GM12878 (cell line): ENCODE measurements at regions not wholly inside any gene's neighbourhood (a gene's known extent, or its start where the extent isn't known, plus 50 kb on each side); places are given as distances from the start of the nearest gene placed in this dataset.

ENCODE experiments used
- MEF2A ChIP-seq: IDR thresholded peaks from 2 replicates; pipeline ENCODE4 v1.6.1; 2011; ENCODE audit warnings: low read depth, mild to moderate bottlenecking, low read length, moderate library complexity; ENCODE audit not compliant: insufficient read depth
- POLR2A ChIP-seq: IDR thresholded peaks from 2 replicates; pipeline ENCODE4 v1.6.1; 2011; ENCODE audit warnings: low read depth, mild to moderate bottlenecking, low read length
- POLR2AphosphoS5 ChIP-seq: IDR thresholded peaks from 2 replicates; pipeline ENCODE4 v1.6.1; 2011; ENCODE audit warnings: mild to moderate bottlenecking, low read length, inconsistent platforms
- TF ChIP-seq, protein P1 (sequence below): IDR thresholded peaks from 2 replicates; pipeline ENCODE4 v1.6.1; 2012; ENCODE audit warnings: low read depth, low read length, improper control_type of control experiment

DNA sequence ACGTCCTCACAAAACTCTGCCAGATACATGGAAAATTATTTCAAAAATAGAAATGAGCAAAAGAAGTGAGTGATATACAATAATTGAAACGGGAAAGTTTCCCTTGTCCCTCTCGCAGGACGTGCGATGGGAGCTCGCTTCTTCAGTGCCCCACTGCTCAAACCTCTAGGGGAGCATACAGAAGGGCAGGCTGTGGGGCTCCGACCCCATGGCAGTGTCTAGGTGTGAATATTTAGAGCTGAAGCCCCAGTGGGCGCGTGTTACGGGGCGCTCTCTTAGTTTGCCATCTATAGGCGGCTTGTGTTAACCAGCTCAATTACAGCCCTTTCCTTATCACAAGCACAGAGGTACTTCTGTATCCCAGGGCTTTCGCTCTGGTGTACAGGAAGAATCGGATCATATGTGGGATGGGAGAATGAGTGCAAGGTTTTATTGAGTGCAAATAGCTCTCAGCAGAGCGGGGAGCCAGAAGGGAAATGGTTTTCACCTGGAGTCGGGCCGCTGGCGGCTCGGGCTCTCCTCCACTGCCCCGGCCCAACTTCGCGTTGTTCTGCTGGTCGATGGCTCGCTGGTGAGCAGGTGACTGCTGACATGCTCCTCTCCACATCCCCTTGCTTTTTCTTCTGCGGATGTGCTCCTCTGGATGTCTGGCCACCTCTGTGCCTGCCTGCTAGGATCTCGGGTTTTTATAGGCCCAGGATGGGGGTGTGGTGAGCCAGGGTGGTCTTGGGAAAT is 334.0 kb upstream of the PTPRD start:
- TF ChIP-seq POLR2AphosphoS5 (no peak), POLR2A (no peak), MEF2A (no peak)
- TF ChIP-seq, protein P1, sequence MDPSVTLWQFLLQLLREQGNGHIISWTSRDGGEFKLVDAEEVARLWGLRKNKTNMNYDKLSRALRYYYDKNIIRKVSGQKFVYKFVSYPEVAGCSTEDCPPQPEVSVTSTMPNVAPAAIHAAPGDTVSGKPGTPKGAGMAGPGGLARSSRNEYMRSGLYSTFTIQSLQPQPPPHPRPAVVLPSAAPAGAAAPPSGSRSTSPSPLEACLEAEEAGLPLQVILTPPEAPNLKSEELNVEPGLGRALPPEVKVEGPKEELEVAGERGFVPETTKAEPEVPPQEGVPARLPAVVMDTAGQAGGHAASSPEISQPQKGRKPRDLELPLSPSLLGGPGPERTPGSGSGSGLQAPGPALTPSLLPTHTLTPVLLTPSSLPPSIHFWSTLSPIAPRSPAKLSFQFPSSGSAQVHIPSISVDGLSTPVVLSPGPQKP, result no peak
